ENCODE measurements at regions not wholly inside any gene's neighbourhood (a gene's known extent, or its start where the extent isn't known, plus 50 kb on each side); places are given as distances from the start of the nearest gene placed in this dataset.
A peak's percentile ranks its signal among the peaks of the same experiment; 100 is the strongest.

GRCh38 chr12:96136161-96136560 is 58.0 kb upstream of the ELK3 start:
- Histone ChIP-seq H3K36me3 (replicated peaks in 1 of 2) (no peaks in the 10 kb centered on the region), H3K4me3 (no peak overlapping the region), H3K4me1 (replicated peaks in 1 of 2) (no peaks in the 10 kb centered on the region), H3K27ac (no peak overlapping the region), H3K27me3 (no peaks in the 10 kb centered on the region), H3K9me3 (replicated peaks in 1 of 3) (no peaks in the 10 kb centered on the region)
- peak in 1 of 7 donors; percentile 16 for DNase-seq
- TF ChIP-seq POLR2A (IDR thresholded peaks at IDR 0.05), result no peak
- TF ChIP-seq CTCF (IDR thresholded peaks at IDR 0.05), result no peak
- intact Hi-C loops (cut with DNase I), result no loop called here
- 69 to 74% (median 72%) methylated on average over 3 of the region's 3 CpGs for WGBS, 4 donors

GRCh38 chr12:96136725-96137378 is 57.3 kb upstream of the ELK3 start:
- H3K4me3 ChIP-seq, result no peak overlapping the region
- no peaks in the 10 kb centered on the region for H3K4me1 ChIP-seq (replicated peaks in 1 of 2)
- H3K36me3 ChIP-seq (replicated peaks in 1 of 2), result no peaks in the 10 kb centered on the region
- DNase-seq, result no peak
- intact Hi-C loops (cut with DNase I), result no loop called here
- 75 to 89% (median 78%) methylated on average over 4 of the region's 4 CpGs for WGBS, 4 donors
- no peak for TF ChIP-seq POLR2A (IDR thresholded peaks at IDR 0.05)
- TF ChIP-seq CTCF (IDR thresholded peaks at IDR 0.05), result no peak
- no peaks in the 10 kb centered on the region for H3K9me3 ChIP-seq (replicated peaks in 1 of 3)
- no peaks in the 10 kb centered on the region for H3K27me3 ChIP-seq
- no peak overlapping the region for H3K27ac ChIP-seq

GRCh38 chr12:96140174-96140573 is 54.0 kb upstream of the ELK3 start:
- H3K9me3 ChIP-seq (replicated peaks in 1 of 3), result no peaks in the 10 kb centered on the region
- no peaks in the 10 kb centered on the region for H3K27me3 ChIP-seq
- intact Hi-C loops (cut with DNase I), result no loop called here
- no peak overlapping the region for H3K4me3 ChIP-seq
- 83 to 91% (median 87%) methylated on average over 2 of the region's 2 CpGs for WGBS, 4 donors
- H3K27ac ChIP-seq, result no peak overlapping the region
- DNase-seq, result no peak
- no peak for TF ChIP-seq POLR2A (IDR thresholded peaks at IDR 0.05)
- no peaks in the 10 kb centered on the region for H3K36me3 ChIP-seq (replicated peaks in 1 of 2)
- H3K4me1 ChIP-seq (replicated peaks in 1 of 2), result no peaks in the 10 kb centered on the region

GRCh38 chr12:96141216-96141912 is 52.8 kb upstream of the ELK3 start:
- Histone ChIP-seq H3K4me3 (no peak overlapping the region), H3K27ac (peak overlapping the region in 1 of 5 donors; percentile 35), H3K36me3 (replicated peaks in 1 of 2) (no peaks in the 10 kb centered on the region), H3K9me3 (replicated peaks in 1 of 3) (no peaks in the 10 kb centered on the region), H3K27me3 (no peaks in the 10 kb centered on the region), H3K4me1 (replicated peaks in 1 of 2) (no peaks in the 10 kb centered on the region)
- TF ChIP-seq POLR2A (IDR thresholded peaks at IDR 0.05) (no peak), CTCF (IDR thresholded peaks at IDR 0.05) (no peak)
- peak; percentile 52 to 77 (median 67) for DNase-seq
- intact Hi-C loops (cut with DNase I), result no loop called here
- 42 to 62% (median 51%) methylated on average over 5 of the region's 5 CpGs for WGBS, 4 donors

- H3K4me3 ChIP-seq, result no peak overlapping the region
- TF ChIP-seq CTCF (IDR thresholded peaks at IDR 0.05), result no peak
- TF ChIP-seq POLR2A (IDR thresholded peaks at IDR 0.05), result no peak
- H3K36me3 ChIP-seq (replicated peaks in 1 of 2), result no peaks in the 10 kb centered on the region
- 55 to 64% (median 58%) methylated on average over 6 of the region's 6 CpGs for WGBS, 4 donors
- intact Hi-C loops (cut with DNase I), result no loop called here
- DNase-seq, result no peak
- H3K4me1 ChIP-seq (replicated peaks in 1 of 2), result no peaks in the 10 kb centered on the region
- H3K27me3 ChIP-seq, result no peaks in the 10 kb centered on the region
- no peak overlapping the region for H3K27ac ChIP-seq
- no peaks in the 10 kb centered on the region for H3K9me3 ChIP-seq (replicated peaks in 1 of 3)
These were observed 50.8 kb upstream of the ELK3 start for GRCh38 chr12:96143392-96143791.

All from adrenal gland (tissue), 9 donors.